GM21367 (cell line): ENCODE measurements at regions not wholly inside any gene's neighbourhood (a gene's known extent, or its start where the extent isn't known, plus 50 kb on each side); places are given as distances from the start of the nearest gene placed in this dataset.

Source experiments
- ATAC-seq: cut with Tn5 transposase; IDR thresholded peaks from one replicate; pipeline ENCODE4 v1.9.1; 2021; ENCODE audit not compliant: unreplicated experiment

GRCh38 chr1:194241215-194241614 is 1054.8 kb upstream of the B3GALT2 start:
- ATAC-seq, result no peak

GRCh38 chr1:194233069-194233468 is 1046.7 kb upstream of the B3GALT2 start:
- no peak for ATAC-seq

DNA sequence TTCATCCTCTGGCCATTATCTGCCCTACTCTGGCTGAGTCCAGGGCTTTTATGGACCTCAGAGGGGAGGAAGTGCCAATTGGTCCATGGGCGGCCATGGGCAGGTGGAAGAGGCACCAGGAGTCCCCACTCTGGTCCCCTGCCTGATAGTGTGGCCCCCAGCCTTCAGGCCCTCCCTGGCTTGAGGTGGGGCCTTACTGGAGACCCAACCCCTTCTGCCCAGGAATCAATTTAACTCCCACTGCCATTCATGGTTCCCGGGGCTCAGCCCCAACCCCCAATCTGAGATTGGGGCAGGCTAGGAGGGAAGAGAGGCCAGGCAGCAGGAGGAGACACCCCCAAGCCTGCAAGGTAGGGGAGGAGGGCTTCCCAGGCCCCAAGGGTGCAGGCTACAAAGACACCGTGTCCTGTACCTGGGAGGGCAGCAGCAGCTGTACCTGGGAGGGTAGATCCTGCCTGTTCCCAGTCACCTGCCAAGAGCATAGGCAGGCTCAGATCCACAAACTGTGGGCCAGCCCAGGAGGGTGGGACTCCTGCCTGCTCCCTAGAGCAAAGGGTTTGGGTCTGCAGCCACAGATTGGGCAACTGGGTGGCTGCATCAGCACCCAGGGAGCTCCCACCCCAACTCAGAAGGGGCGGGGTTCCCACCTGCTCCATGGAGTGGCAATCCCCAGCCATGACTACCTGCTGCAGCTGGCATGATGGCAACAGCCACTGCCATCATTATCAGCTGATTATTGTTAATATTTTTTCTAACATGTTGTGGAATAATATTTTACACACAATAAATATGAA is 1044.1 kb upstream of the B3GALT2 start:
- ATAC-seq, result no peak

GRCh38 chr1:194228427-194228826 is 1042.0 kb upstream of the B3GALT2 start:
- ATAC-seq, result no peak

DNA sequence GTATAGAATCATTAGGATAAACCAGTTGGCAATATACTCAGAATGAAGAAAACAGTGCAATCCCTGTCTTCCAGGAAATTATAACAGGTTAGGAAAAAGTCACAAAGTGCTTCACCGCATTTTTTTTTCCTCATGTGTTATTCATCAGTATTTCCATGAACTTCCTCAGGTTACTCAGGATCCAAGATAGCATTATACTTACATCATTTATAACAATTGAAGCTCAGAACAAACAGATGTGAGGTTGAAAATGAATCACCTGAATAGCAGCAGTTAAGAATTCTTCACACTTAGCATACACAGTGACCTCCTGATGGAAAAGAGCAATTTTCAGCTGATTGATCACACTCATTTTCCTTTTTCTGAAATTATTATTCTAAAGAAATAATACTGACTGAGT is 1040.7 kb upstream of the B3GALT2 start:
- no peak for ATAC-seq

GRCh38 chr1:194225821-194226220 is 1039.4 kb upstream of the B3GALT2 start:
- ATAC-seq, result peak; percentile 92

GRCh38 chr1:194223596-194223995 is 1037.2 kb upstream of the B3GALT2 start:
- ATAC-seq, result no peak

DNA sequence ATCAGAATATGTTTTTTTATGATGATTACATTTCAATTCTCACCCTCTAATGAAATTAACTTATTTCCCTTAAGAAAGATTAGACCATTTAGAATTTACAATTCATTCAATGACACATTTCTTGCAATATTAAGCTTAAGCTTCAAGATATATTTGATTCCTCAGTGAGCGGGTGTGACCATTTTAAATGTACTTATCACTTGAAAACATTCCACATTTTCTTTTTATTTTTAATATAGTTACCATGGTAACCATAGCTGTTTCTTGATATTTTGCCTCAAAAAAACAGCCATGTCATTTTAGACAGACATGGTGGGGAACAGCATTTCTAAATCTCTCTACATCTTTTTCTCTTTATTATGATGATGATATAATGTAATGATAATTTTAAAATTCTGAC is 1029.0 kb upstream of the B3GALT2 start:
- no peak for ATAC-seq

DNA sequence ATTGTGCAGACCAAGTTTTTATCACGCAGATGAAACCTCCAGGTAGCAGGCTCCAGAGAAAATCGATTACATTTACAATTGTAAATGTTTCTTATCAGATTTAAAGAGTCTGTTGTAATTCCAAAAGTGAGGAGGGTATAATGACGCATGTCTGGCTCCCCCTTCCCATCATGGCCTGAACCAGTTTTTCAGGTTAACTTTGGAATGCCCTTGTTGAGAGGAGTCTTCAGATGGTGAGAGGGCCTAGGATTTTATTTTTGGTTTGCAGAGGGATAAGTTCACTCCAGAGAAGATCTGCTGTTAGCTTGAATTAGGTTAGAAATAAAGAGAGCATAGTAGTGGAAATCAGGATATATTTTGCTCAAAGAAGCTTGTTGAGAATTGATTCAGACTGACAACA is 1028.3 kb upstream of the B3GALT2 start:
- ATAC-seq, result no peak

GRCh38 chr1:194209920-194210319 is 1023.5 kb upstream of the B3GALT2 start:
- no peak for ATAC-seq

GRCh38 chr1:194208674-194209073 is 1022.3 kb upstream of the B3GALT2 start:
- no peak for ATAC-seq

GRCh38 chr1:194196562-194196961 is 1010.1 kb upstream of the B3GALT2 start:
- ATAC-seq, result no peak

GRCh38 chr1:194194724-194195123 is 1008.3 kb upstream of the B3GALT2 start:
- ATAC-seq, result no peak

DNA sequence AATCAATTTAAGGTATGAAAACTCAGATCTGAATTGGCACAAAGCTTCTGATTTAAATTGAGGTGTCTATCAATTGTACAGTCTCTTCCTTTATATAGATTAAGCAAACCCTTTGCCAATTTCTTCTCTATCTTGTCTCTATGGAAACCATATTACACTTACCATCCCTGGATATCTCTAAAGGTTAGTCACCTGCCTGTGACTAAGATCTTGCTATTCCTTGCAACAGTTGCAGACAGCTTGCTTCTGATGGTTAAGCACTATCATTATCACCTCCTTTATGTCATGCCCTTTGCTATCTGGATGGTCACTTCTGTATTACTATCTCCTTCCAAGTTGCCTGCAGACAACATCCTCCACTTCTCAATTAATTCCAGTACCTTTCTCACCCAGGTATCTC is 998.6 kb upstream of the B3GALT2 start:
- no peak for ATAC-seq

DNA sequence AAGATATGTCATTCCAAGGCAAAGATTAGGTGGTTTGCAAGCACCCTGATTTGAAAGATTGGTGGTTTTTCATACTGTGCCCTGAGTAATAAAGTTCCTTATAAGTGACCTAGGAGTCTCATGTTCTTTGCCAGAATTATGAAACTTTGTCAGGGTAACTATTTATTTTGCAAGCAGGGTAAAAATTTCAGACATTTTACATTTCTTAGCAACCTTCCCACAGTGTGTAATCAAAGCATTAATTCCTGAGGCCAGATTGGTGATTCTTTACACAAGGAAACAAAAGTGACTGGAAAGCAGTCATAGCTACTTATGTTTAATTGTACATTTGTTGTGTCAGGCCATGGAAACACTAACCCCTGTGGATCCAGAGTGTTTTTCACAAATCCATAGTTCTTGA is 998.0 kb upstream of the B3GALT2 start:
- ATAC-seq, result no peak

DNA sequence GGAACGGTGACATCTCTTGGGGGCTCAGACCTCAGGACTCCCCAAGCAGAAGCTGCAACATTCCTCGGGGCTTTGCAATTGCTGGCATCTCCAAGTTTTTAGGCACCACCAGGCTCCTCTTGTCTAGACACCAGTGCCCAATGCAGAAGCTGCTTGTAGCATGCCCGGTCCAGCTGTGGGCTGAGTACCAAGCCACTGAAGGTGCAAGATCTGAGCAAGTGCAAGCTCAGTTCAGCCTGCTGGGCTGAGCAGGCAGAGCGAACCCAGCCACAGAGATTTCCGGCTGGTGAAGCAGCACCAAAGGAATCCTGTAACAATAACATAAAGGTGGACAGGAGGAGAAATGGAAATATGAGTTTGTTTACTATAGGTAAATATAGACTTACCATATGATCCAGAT is 995.4 kb upstream of the B3GALT2 start:
- no peak for ATAC-seq

DNA sequence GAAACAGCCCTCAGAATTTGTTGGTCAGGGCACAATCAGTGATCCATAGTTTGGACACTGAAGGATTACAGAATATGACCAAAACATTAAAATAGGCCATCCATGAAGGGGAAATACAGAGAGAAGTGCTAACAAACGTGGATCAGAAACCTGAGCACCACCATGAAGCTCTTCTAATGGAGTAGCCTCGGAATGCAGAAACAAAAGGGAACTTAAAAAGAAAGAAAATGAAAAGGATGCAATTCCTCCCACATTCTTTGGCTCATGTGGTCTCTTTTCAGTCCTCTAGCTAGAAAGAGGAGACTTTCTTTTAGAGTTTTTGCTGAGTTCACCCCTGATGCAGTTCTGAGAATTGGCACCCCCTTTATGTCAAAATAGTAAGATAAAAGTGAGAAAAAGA is 989.8 kb upstream of the B3GALT2 start:
- no peak for ATAC-seq

DNA sequence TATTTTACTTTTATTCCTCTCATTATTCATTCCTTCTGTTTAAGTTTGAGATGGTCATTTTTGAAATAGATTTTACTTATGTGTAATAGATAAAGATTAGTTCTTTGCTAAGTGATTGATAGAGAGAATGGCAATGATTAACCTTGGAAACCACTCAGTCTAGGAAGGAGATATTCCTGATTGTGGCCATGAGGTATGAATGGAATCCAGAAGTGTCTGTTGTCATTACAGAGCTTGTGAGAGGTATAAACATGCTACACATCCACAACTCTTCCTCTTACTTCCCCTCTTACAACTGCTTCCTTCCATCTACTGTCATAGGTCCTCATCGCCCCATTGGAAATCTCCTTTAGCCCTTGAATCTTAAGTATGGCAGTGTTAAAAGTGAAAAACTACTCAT is 988.8 kb upstream of the B3GALT2 start:
- ATAC-seq, result no peak

GRCh38 chr1:194174528-194174927 is 988.1 kb upstream of the B3GALT2 start:
- no peak for ATAC-seq

- no peak for ATAC-seq
Observed at GRCh38 chr1:194171596-194171995, 985.2 kb upstream of the B3GALT2 start.

DNA sequence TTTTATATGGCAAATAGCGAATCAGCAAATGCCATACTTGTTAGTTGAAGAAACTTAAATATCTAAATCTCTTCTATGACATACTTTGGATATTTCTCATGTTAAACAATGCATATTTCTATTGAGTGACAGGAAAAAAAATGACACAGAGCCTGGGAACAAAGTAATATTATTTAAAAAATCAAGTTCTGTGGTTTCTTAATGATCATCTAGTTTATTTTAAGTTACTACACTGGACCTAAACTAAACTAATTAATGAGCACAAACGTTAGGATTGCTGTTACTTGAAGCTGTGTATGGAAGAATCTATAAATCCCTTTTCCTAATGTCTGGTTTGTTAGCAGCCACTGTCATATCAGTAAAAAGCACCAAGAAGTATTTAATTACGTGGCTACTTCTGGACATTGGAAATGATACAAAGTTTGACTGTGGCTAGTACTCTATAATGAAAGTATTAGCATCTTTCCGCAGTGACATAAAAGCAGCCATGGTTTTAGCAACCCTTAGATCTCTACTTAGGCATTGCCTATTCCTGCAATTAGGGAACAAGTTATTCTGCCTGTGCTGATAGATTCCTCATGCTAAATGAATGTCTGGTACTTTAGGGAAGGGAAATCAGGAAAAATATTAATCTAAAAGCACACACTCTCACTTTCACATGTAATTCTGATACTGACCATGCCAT is 981.7 kb upstream of the B3GALT2 start:
- ATAC-seq, result no peak

- ATAC-seq, result no peak
Observed at GRCh38 chr1:194164755-194165154, 978.3 kb upstream of the B3GALT2 start.

DNA sequence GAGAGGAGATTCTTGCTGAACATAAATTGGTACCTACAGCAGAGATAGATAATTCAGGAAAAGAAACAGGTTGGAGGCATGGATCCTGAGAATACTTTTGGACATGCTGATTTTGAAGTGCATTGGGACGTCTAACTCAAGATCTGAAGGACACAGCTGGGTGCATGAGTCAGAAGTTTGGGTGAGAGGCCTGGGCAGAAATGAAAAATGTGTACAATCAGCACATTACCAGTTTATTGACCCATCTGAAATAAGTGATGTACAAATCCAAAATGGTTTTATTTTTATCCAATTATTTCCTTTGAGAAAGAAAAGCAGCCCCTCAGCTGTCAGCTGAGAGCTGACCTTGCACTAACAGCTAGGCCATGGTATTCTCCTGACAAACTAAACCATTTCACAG is 975.2 kb upstream of the B3GALT2 start:
- ATAC-seq, result no peak
